ENCODE measurements at regions not wholly inside any gene's neighbourhood (a gene's known extent, or its start where the extent isn't known, plus 50 kb on each side); places are given as distances from the start of the nearest gene placed in this dataset.

DNA sequence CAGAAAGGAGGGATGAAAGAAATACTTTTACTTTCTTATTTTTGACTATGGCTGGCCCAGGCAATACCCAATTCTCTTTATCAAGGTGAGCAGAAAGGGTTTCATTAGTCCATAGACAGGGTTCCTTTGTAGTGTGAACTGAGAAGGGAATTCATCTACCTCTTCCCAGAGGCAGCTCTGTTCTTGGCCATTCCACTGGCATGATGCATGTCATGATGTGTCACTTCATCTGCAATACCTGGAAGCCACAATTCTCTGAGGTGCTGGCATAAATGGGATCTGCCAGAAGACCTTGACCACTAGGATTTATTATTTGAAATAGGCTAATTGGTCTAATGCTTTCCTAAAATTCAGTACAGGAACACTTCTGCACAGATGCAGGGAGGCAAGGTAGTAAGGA lies 542.8 kb downstream of the RFC3 start:
- no peak overlapping the region for H3K4me3 ChIP-seq (ENCODE audit: low read depth in 1 of 3, low read length in 3 of 3)
- no peak overlapping the region for H3K9ac ChIP-seq (ENCODE audit: low read depth in 1 of 2, low read length in 2 of 2)
- TF ChIP-seq SP1 (IDR thresholded peaks at IDR 0.05) = no peak
- DNase-seq (ENCODE audit: low spot score) = no peak
- no peaks in the 10 kb centered on the region for H3K9me3 ChIP-seq (ENCODE audit: control insufficient read depth in 4 of 4, low read length in 3 of 4)
- H3K27me3 ChIP-seq (ENCODE audit: control insufficient read depth in 4 of 4, insufficient read depth in 4 of 4, low read length in 3 of 4) = peaks cover 0 to 3% (median 0%) of the 10 kb centered on the region in 4 donors
- no peak overlapping the region for H3K27ac ChIP-seq (ENCODE audit: low read depth in 1 of 2, low read length in 2 of 2)
- no peaks in the 10 kb centered on the region for H3K4me1 ChIP-seq (ENCODE audit: control insufficient read depth in 4 of 4, insufficient read depth in 4 of 4, low read length in 3 of 4)
- H3K36me3 ChIP-seq (ENCODE audit: control insufficient read depth in 4 of 4, insufficient read depth in 3 of 4, low read depth in 1 of 4, low read length in 3 of 4) = no peaks in the 10 kb centered on the region

DNA sequence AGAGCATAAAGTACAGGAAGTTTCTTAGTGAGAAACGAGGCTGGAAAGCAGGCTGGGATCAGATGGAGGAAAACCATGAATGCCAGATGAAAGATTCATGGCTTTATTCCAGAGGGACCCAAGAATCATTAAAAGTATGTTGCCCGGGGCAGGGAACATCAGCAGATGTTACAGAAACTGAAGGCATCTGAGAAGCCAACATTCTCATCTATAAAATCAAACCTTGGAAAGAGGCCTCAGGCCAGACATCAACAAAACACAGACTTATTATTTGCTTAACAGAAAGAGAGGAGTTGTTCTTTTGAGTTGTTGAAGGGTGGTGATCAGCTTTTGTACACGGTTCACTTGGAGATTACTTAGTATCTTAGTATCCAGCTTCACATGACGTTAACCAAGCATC lies 543.6 kb downstream of the RFC3 start:
- 66% methylated on average over 4 of the region's 4 CpGs for WGBS
- DNase-seq (ENCODE audit: low spot score) = no peak
- Histone ChIP-seq H3K36me3 (ENCODE audit: control insufficient read depth in 4 of 4, insufficient read depth in 3 of 4, low read depth in 1 of 4, low read length in 3 of 4) (no peaks in the 10 kb centered on the region), H3K27me3 (ENCODE audit: control insufficient read depth in 4 of 4, insufficient read depth in 4 of 4, low read length in 3 of 4) (peaks cover 0 to 3% (median 0%) of the 10 kb centered on the region in 4 donors), H3K27ac (ENCODE audit: low read depth in 1 of 2, low read length in 2 of 2) (no peak overlapping the region), H3K4me1 (ENCODE audit: control insufficient read depth in 4 of 4, insufficient read depth in 4 of 4, low read length in 3 of 4) (no peaks in the 10 kb centered on the region), H3K9ac (ENCODE audit: low read depth in 1 of 2, low read length in 2 of 2) (no peak overlapping the region), H3K9me3 (ENCODE audit: control insufficient read depth in 4 of 4, low read length in 3 of 4) (no peaks in the 10 kb centered on the region), H3K4me3 (ENCODE audit: low read depth in 1 of 3, low read length in 3 of 3) (no peak overlapping the region)
- no peak for TF ChIP-seq REST (IDR thresholded peaks at IDR 0.05)
- TF ChIP-seq, protein P1, sequence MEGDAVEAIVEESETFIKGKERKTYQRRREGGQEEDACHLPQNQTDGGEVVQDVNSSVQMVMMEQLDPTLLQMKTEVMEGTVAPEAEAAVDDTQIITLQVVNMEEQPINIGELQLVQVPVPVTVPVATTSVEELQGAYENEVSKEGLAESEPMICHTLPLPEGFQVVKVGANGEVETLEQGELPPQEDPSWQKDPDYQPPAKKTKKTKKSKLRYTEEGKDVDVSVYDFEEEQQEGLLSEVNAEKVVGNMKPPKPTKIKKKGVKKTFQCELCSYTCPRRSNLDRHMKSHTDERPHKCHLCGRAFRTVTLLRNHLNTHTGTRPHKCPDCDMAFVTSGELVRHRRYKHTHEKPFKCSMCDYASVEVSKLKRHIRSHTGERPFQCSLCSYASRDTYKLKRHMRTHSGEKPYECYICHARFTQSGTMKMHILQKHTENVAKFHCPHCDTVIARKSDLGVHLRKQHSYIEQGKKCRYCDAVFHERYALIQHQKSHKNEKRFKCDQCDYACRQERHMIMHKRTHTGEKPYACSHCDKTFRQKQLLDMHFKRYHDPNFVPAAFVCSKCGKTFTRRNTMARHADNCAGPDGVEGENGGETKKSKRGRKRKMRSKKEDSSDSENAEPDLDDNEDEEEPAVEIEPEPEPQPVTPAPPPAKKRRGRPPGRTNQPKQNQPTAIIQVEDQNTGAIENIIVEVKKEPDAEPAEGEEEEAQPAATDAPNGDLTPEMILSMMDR (IDR thresholded peaks at IDR 0.05; ENCODE audit: low read depth, low read length, missing input control) = no peak
- TF ChIP-seq HNF4A (conservative IDR thresholded peaks at IDR 0.05) = no peak
- no peak for TF ChIP-seq EGR1 (IDR thresholded peaks at IDR 0.05; ENCODE audit: low read depth in 2 of 2)
- no peak for TF ChIP-seq YY1 (IDR thresholded peaks at IDR 0.05)
- TF ChIP-seq FOXA2 (IDR thresholded peaks at IDR 0.05) = no peak
- no peak for TF ChIP-seq RXRA (IDR thresholded peaks at IDR 0.05)

GRCh38 chr13:34363266-34363665 lies 545.3 kb downstream of the RFC3 start:
- Histone ChIP-seq H3K4me1 (ENCODE audit: control insufficient read depth in 4 of 4, insufficient read depth in 4 of 4, low read length in 3 of 4) (no peaks in the 10 kb centered on the region), H3K27me3 (ENCODE audit: control insufficient read depth in 4 of 4, insufficient read depth in 4 of 4, low read length in 3 of 4) (peaks cover 0 to 3% (median 0%) of the 10 kb centered on the region in 4 donors), H3K27ac (ENCODE audit: low read depth in 1 of 2, low read length in 2 of 2) (no peak overlapping the region), H3K9me3 (ENCODE audit: control insufficient read depth in 4 of 4, low read length in 3 of 4) (no peaks in the 10 kb centered on the region), H3K9ac (ENCODE audit: low read depth in 1 of 2, low read length in 2 of 2) (no peak overlapping the region), H3K36me3 (ENCODE audit: control insufficient read depth in 4 of 4, insufficient read depth in 3 of 4, low read depth in 1 of 4, low read length in 3 of 4) (no peaks in the 10 kb centered on the region), H3K4me3 (ENCODE audit: low read depth in 1 of 3, low read length in 3 of 3) (no peak overlapping the region)
- TF ChIP-seq TAF1 (conservative IDR thresholded peaks at IDR 0.05) (no peak), HNF4G (IDR thresholded peaks at IDR 0.05) (no peak), EGR1 (IDR thresholded peaks at IDR 0.05; ENCODE audit: low read depth in 2 of 2) (no peak), RXRA (IDR thresholded peaks at IDR 0.05) (no peak)
- TF ChIP-seq, protein P2, sequence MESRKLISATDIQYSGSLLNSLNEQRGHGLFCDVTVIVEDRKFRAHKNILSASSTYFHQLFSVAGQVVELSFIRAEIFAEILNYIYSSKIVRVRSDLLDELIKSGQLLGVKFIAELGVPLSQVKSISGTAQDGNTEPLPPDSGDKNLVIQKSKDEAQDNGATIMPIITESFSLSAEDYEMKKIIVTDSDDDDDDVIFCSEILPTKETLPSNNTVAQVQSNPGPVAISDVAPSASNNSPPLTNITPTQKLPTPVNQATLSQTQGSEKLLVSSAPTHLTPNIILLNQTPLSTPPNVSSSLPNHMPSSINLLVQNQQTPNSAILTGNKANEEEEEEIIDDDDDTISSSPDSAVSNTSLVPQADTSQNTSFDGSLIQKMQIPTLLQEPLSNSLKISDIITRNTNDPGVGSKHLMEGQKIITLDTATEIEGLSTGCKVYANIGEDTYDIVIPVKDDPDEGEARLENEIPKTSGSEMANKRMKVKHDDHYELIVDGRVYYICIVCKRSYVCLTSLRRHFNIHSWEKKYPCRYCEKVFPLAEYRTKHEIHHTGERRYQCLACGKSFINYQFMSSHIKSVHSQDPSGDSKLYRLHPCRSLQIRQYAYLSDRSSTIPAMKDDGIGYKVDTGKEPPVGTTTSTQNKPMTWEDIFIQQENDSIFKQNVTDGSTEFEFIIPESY (IDR thresholded peaks at IDR 0.05) = no peak
- WGBS = 78% methylated on average over 4 of the region's 4 CpGs
- no peak for DNase-seq (ENCODE audit: low spot score)

Data from liver (tissue), 8 donors.